GM21390 (cell line): ENCODE measurements at regions not wholly inside any gene's neighbourhood (a gene's known extent, or its start where the extent isn't known, plus 50 kb on each side); places are given as distances from the start of the nearest gene placed in this dataset.
"Not testable (repeated sequence)": the region's sequence is repeated elsewhere in the genome, so short reads cannot be mapped to it uniquely, and the experiment has no call there.

Experiments
- ATAC-seq: cut with Tn5 transposase; IDR thresholded peaks from one replicate; pipeline ENCODE4 v1.9.1; 2021; ENCODE audit not compliant: unreplicated experiment

- ATAC-seq: not testable (repeated sequence)
Measured at GRCh38 chr1:82055375-82055774, 254.6 kb downstream of the ADGRL2 start.

GRCh38 chr1:82052563-82052962, 251.8 kb downstream of the ADGRL2 start:
- no peak for ATAC-seq

GRCh38 chr1:82048596-82048995, 247.9 kb downstream of the ADGRL2 start:
- no peak for ATAC-seq

DNA sequence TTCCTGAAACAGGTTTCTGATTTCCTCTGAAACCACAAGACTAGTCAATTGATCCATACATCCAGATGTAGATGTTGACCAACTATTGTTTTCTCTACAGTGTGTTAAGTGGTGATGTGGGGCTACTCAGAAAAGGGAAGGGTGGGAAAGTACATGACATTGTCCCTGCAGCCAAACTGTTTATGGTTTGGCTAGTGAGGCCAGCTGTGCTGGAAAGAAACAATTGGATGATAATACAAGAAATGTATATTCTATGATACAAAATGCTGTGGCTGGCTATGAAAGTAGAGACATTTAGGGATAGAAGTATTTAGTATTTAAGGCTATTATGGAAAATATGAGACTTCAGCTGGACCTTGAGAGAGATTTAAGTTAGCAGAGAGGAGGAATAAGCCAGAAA, 244.5 kb downstream of the ADGRL2 start:
- no peak for ATAC-seq

GRCh38 chr1:82044536-82044935, 243.8 kb downstream of the ADGRL2 start:
- no peak for ATAC-seq

DNA sequence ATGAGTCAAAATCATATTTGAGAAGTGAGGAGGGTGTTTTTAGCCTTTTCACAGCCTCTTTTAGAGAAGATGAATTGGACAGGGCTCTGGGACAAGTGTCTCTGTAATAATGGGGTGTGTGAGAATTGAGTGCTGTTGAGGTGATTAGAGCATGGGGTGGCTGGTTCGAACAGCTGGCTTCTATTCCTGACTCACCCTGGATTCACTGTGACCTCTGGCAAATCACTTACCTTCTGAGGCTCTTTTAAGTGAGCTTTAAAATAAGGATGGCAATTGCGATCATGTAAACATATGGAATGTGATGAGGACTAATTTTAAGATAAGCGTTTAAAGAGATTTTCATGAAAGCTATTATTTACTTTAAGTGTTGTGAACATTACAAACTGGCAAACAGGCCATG, 243.4 kb downstream of the ADGRL2 start:
- ATAC-seq: no peak

DNA sequence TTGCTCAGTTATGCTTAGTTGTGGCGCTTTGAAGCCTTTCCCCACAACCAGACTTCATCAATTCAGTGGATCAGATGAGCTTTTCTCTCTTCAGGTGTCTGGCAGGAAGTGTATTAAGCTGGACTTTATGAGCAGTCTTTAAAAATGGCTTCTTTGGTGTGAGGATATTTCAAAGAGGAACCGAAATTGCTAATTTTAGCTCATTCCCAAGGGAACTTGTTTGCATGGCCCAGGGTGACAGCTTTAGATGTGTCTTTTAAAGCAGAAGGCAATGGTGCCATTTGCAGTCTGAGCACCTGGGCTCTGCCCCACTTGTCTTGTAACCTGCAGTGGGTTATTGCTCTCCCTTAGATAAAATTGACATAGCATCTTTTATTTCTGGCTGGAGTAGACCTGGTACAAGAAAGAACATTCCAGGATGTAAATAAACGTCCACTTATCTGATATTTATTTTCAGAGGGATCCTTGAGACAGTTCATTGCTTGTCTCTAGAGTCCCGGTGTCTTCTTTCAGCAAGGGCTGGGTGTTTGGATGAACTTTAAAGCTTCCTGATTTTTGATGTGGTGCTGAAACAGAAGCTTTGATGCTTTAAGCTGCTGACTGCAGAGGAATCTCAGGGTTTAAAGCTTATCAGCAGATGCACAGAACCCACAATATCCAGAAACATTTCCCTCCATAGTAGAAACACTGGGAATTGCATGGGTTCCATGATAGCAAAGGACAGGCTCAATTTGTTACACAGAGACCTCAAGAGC, 241.7 kb downstream of the ADGRL2 start:
- no peak for ATAC-seq
